ENCODE measurements at regions not wholly inside any gene's neighbourhood (a gene's known extent, or its start where the extent isn't known, plus 50 kb on each side); places are given as distances from the start of the nearest gene placed in this dataset.

GRCh38 chr14:99026471-99026870, 245.5 kb downstream of the BCL11B start:
- 4% methylated on average over 2 of the region's 2 CpGs for WGBS (ENCODE audit: low lambda C conversion rate)
- no peak for TF ChIP-seq JUND (IDR thresholded peaks at IDR 0.05)
- TF ChIP-seq MAX (IDR thresholded peaks at IDR 0.05; ENCODE audit: low read depth): no peak
- no peak for TF ChIP-seq FOXJ3 (CRISPR knock-in tag; IDR thresholded peaks at IDR 0.05)
- TF ChIP-seq GABPA (IDR thresholded peaks at IDR 0.05; ENCODE audit: low read depth): peak; percentile 73

GRCh38 chr14:99028041-99028440, 244.0 kb downstream of the BCL11B start:
- no peak overlapping the region for H3K4me3 ChIP-seq (ENCODE audit: low read depth in 2 of 2, low read length in 1 of 2)
- DNase-seq: no peak
- no peaks in the 10 kb centered on the region for H3K9me2 ChIP-seq
- WGBS (ENCODE audit: low lambda C conversion rate): 20% methylated on average over 6 of the region's 6 CpGs
- H3K9ac ChIP-seq: no peak overlapping the region
- H3K27me3 ChIP-seq (ENCODE audit: insufficient read depth): peaks cover 61% of the 10 kb centered on the region
- TF ChIP-seq RCOR1 (IDR thresholded peaks at IDR 0.05; ENCODE audit: low read length) (no peak), TEAD4 (IDR thresholded peaks at IDR 0.05; ENCODE audit: borderline replicate concordance, insufficient read depth) (no peak), TAF1 (IDR thresholded peaks at IDR 0.05; ENCODE audit: borderline replicate concordance, low read depth, low read length) (no peak), CHD2 (IDR thresholded peaks at IDR 0.05; ENCODE audit: low read length, partially characterized antibody) (no peak), USF1 (IDR thresholded peaks at IDR 0.05; ENCODE audit: borderline replicate concordance, low read depth) (no peak), REST (IDR thresholded peaks at IDR 0.05; ENCODE audit: low read depth, low read length) (no peak), MEF2A (IDR thresholded peaks at IDR 0.05; ENCODE audit: borderline replicate concordance, low read depth) (no peak), EP300 (IDR thresholded peaks at IDR 0.05; ENCODE audit: borderline replicate concordance in 1 of 2, low read depth in 1 of 2, low read length in 1 of 2) (no peak), TCF12 (IDR thresholded peaks at IDR 0.05) (no peak), GABPA (IDR thresholded peaks at IDR 0.05; ENCODE audit: low read depth) (no peak)
- TF ChIP-seq, protein P1, sequence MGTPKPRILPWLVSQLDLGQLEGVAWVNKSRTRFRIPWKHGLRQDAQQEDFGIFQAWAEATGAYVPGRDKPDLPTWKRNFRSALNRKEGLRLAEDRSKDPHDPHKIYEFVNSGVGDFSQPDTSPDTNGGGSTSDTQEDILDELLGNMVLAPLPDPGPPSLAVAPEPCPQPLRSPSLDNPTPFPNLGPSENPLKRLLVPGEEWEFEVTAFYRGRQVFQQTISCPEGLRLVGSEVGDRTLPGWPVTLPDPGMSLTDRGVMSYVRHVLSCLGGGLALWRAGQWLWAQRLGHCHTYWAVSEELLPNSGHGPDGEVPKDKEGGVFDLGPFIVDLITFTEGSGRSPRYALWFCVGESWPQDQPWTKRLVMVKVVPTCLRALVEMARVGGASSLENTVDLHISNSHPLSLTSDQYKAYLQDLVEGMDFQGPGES (IDR thresholded peaks at IDR 0.05; ENCODE audit: low read depth, low read length): no peak
- no peak overlapping the region for H3K27ac ChIP-seq (ENCODE audit: low read depth in 2 of 2, low read length in 1 of 2)
- H2AFZ ChIP-seq (ENCODE audit: low read depth): no peak overlapping the region
- H3F3A ChIP-seq (replicated peaks; ENCODE audit: insufficient read depth): no peaks in the 10 kb centered on the region
- no peaks in the 10 kb centered on the region for H3K4me1 ChIP-seq (ENCODE audit: control insufficient read depth in 1 of 2, insufficient read depth in 2 of 2, low read depth in 1 of 2, low read length in 1 of 2)
- H3K4me2 ChIP-seq: no peak overlapping the region
- H4K20me1 ChIP-seq (ENCODE audit: insufficient read depth): no peaks in the 10 kb centered on the region
- no peaks in the 10 kb centered on the region for H3K79me2 ChIP-seq (ENCODE audit: insufficient read depth)
- no peaks in the 10 kb centered on the region for H3K9me3 ChIP-seq
- CTCF ChIA-PET: no interaction called here
- no peaks in the 10 kb centered on the region for H3K36me3 ChIP-seq (replicated peaks in 1 of 2; ENCODE audit: control insufficient read depth in 1 of 2, insufficient read depth in 2 of 2, low read length in 1 of 2)
- POLR2A ChIA-PET: no interaction called here

More at GRCh38 chr14:99026471-99026870, 245.5 kb downstream of the BCL11B start:
- H3K27ac ChIP-seq (ENCODE audit: low read depth in 2 of 2, low read length in 1 of 2): no peak overlapping the region
- ChIA-PET POLR2A (no interaction called here), CTCF (no interaction called here)
- H3K27me3 ChIP-seq (ENCODE audit: insufficient read depth): peaks cover 61% of the 10 kb centered on the region
- no peaks in the 10 kb centered on the region for H3K9me2 ChIP-seq
- no peaks in the 10 kb centered on the region for H3K9me3 ChIP-seq
- H3F3A ChIP-seq (replicated peaks; ENCODE audit: insufficient read depth): no peaks in the 10 kb centered on the region
- H3K9ac ChIP-seq: no peak overlapping the region
- H3K79me2 ChIP-seq (ENCODE audit: insufficient read depth): no peaks in the 10 kb centered on the region
- DNase-seq: no peak
- no peaks in the 10 kb centered on the region for H3K4me1 ChIP-seq (ENCODE audit: control insufficient read depth in 1 of 2, insufficient read depth in 2 of 2, low read depth in 1 of 2, low read length in 1 of 2)
- no peaks in the 10 kb centered on the region for H3K36me3 ChIP-seq (replicated peaks in 1 of 2; ENCODE audit: control insufficient read depth in 1 of 2, insufficient read depth in 2 of 2, low read length in 1 of 2)
- H4K20me1 ChIP-seq (ENCODE audit: insufficient read depth): no peaks in the 10 kb centered on the region
- H2AFZ ChIP-seq (ENCODE audit: low read depth): no peak overlapping the region
- H3K4me2 ChIP-seq: no peak overlapping the region
- no peak overlapping the region for H3K4me3 ChIP-seq (ENCODE audit: low read depth in 2 of 2, low read length in 1 of 2)

Data from SK-N-SH (cell line).